GM21619 (cell line): ENCODE measurements at regions not wholly inside any gene's neighbourhood (a gene's known extent, or its start where the extent isn't known, plus 50 kb on each side); places are given as distances from the start of the nearest gene placed in this dataset.
"Not testable (repeated sequence)": the region's sequence is repeated elsewhere in the genome, so short reads cannot be mapped to it uniquely, and the experiment has no call there.

Experiments used
- ATAC-seq: cut with Tn5 transposase; IDR thresholded peaks from one replicate; pipeline ENCODE4 v1.9.1; 2021; ENCODE audit not compliant: unreplicated experiment

GRCh38 chr14:66330228-66330627 is 155.9 kb upstream of the CCDC196 start:
- ATAC-seq = no peak

GRCh38 chr14:66330916-66331315 is 155.3 kb upstream of the CCDC196 start:
- no peak for ATAC-seq

- not testable (repeated sequence) for ATAC-seq
Measured at GRCh38 chr14:66333293-66333692, 152.9 kb upstream of the CCDC196 start.

GRCh38 chr14:66341239-66341638 is 144.9 kb upstream of the CCDC196 start:
- ATAC-seq = no peak

- ATAC-seq = no peak
Measured at GRCh38 chr14:66345986-66346385, 140.2 kb upstream of the CCDC196 start.

GRCh38 chr14:66351310-66351709 is 134.9 kb upstream of the CCDC196 start:
- ATAC-seq = no peak

- no peak for ATAC-seq
Measured at GRCh38 chr14:66359500-66359899, 126.7 kb upstream of the CCDC196 start.

GRCh38 chr14:66360366-66360926 is 125.7 kb upstream of the CCDC196 start:
- no peak for ATAC-seq

- no peak for ATAC-seq
Measured at GRCh38 chr14:66361013-66361412, 125.2 kb upstream of the CCDC196 start.

- no peak for ATAC-seq
Measured at GRCh38 chr14:66365388-66365787, 120.8 kb upstream of the CCDC196 start.

GRCh38 chr14:66369157-66369697 is 116.9 kb upstream of the CCDC196 start:
- no peak for ATAC-seq

- ATAC-seq = no peak
Measured at GRCh38 chr14:66371776-66372175, 114.4 kb upstream of the CCDC196 start.

GRCh38 chr14:66375046-66375964 is 110.9 kb upstream of the CCDC196 start:
- no peak for ATAC-seq

GRCh38 chr14:66377574-66377973 is 108.6 kb upstream of the CCDC196 start:
- ATAC-seq = no peak

GRCh38 chr14:66378712-66379505 is 107.3 kb upstream of the CCDC196 start:
- ATAC-seq = no peak

GRCh38 chr14:66380143-66380542 is 106.0 kb upstream of the CCDC196 start:
- no peak for ATAC-seq

GRCh38 chr14:66381755-66382154 is 104.4 kb upstream of the CCDC196 start:
- ATAC-seq = no peak

- ATAC-seq = no peak
Measured at GRCh38 chr14:66383257-66383656, 102.9 kb upstream of the CCDC196 start.

GRCh38 chr14:66383771-66384170 is 102.4 kb upstream of the CCDC196 start:
- ATAC-seq = no peak

GRCh38 chr14:66388516-66388915 is 97.7 kb upstream of the CCDC196 start:
- ATAC-seq = no peak

- no peak for ATAC-seq
Measured at GRCh38 chr14:66389481-66389880, 96.7 kb upstream of the CCDC196 start.
